HEK293 (cell line): ENCODE measurements at regions not wholly inside any gene's neighbourhood (a gene's known extent, or its start where the extent isn't known, plus 50 kb on each side); places are given as distances from the start of the nearest gene placed in this dataset.

ENCODE experiments used
- CTCF ChIA-PET: fragments of 350-600 bp; formaldehyde crosslinking; extraction: SDS; loops from one replicate; lab custom pipeline; 2021; ENCODE audit warnings: antibody characterized with exemption; lab: Yijun Ruan, JAX
- POLR2A ChIA-PET: fragments of 300-600 bp; formaldehyde crosslinking; extraction: SDS; loops from one replicate; lab custom pipeline; 2020; ENCODE audit warnings: antibody characterized with exemption, inconsistent platforms; lab: Yijun Ruan, JAX
- H3K27ac ChIP-seq: fragments of 200-500 bp; sonication (Bioruptor generic); 2 replicates; pipeline ENCODE4 v1.5.1; 2014; ENCODE audit warnings: low read depth, low read length, control low read depth, inconsistent platforms; ENCODE audit errors: extremely low read depth
- H3K36me3 ChIP-seq, 2 experiments: fragments of 200-500 bp in 1 of 2; sonication (Bioruptor generic) in 1 of 2; 1 replicate in 1 of 2; 2 replicates in 1 of 2; pipeline ENCODE4 v1.5.1; 2014 to 2017; ENCODE audit warnings: inconsistent platforms in 2 of 2, low read length in 2 of 2; ENCODE audit not compliant: control insufficient read depth in 2 of 2, insufficient read depth in 1 of 2
- H3K4me1 ChIP-seq: fragments of 200-500 bp; sonication (Bioruptor generic); 2 replicates; pipeline ENCODE4 v1.5.1; 2014; ENCODE audit warnings: mild to moderate bottlenecking, low read length, inconsistent platforms; ENCODE audit not compliant: control insufficient read depth, insufficient read depth
- H3K4me3 ChIP-seq: 2 replicates; pipeline ENCODE4 v1.5.1; 2011; ENCODE audit warnings: low read depth, mild to moderate bottlenecking, control low read depth, low read length, moderate library complexity
- H3K9me3 ChIP-seq: fragments of 200-500 bp; sonication (Bioruptor generic); 2 replicates; pipeline ENCODE4 v1.5.1; 2014; ENCODE audit warnings: low read depth, low read length, inconsistent platforms; ENCODE audit not compliant: control insufficient read depth, insufficient read depth
- AEBP2 ChIP-seq: fragments of 450-650 bp; formaldehyde crosslinking; IDR thresholded peaks from 2 replicates; pipeline ENCODE4 v1.5.1; 2016; ENCODE audit warnings: missing biosample characterization, missing genetic modification characterization, borderline replicate concordance
- KLF7 ChIP-seq: fragments of 450-650 bp; formaldehyde crosslinking; IDR thresholded peaks from 2 replicates; pipeline ENCODE4 v1.5.1; 2016; ENCODE audit warnings: missing biosample characterization, missing genetic modification characterization, borderline replicate concordance
- PBX3 ChIP-seq: sonication (generic); formaldehyde crosslinking; IDR thresholded peaks from 2 replicates; pipeline ENCODE4 v1.8.1; 2022; ENCODE audit warnings: mild to moderate bottlenecking, moderate library complexity, missing genetic modification reagents
- PRDM2 ChIP-seq: fragments of 450-650 bp; formaldehyde crosslinking; IDR thresholded peaks from 2 replicates; pipeline ENCODE4 v1.5.1; 2016; ENCODE audit warnings: missing biosample characterization, missing genetic modification characterization, borderline replicate concordance
- REPIN1 ChIP-seq: fragments of 450-650 bp; formaldehyde crosslinking; IDR thresholded peaks from 2 replicates; pipeline ENCODE4 v1.5.1; 2017; ENCODE audit warnings: missing biosample characterization, missing genetic modification characterization, low read depth
- ZBTB1 ChIP-seq: fragments of 450-650 bp; formaldehyde crosslinking; IDR thresholded peaks from 2 replicates; pipeline ENCODE4 v1.5.1; 2016; ENCODE audit warnings: missing biosample characterization, missing genetic modification characterization
- ZEB2 ChIP-seq: fragments of 450-650 bp; formaldehyde crosslinking; IDR thresholded peaks from 2 replicates; pipeline ENCODE4 v1.5.1; 2016; ENCODE audit warnings: missing biosample characterization, missing genetic modification characterization
- ZNF248 ChIP-seq: fragments of 450-650 bp; formaldehyde crosslinking; IDR thresholded peaks from 2 replicates; pipeline ENCODE4 v1.5.1; 2017; ENCODE audit warnings: missing biosample characterization, missing genetic modification characterization
- ZNF292 ChIP-seq: fragments of 450-650 bp; formaldehyde crosslinking; IDR thresholded peaks from 2 replicates; pipeline ENCODE4 v1.5.1; 2016; ENCODE audit warnings: low read depth, missing biosample characterization, missing genetic modification characterization, borderline replicate concordance
- ZNF398 ChIP-seq: fragments of 450-650 bp; formaldehyde crosslinking; IDR thresholded peaks from 2 replicates; pipeline ENCODE4 v1.5.1; 2017; ENCODE audit warnings: missing biosample characterization, missing genetic modification characterization
- ZNF48 ChIP-seq: fragments of 450-650 bp; formaldehyde crosslinking; IDR thresholded peaks from 2 replicates; pipeline ENCODE4 v1.5.1; 2016; ENCODE audit warnings: missing biosample characterization, missing genetic modification characterization
- ZNF518A ChIP-seq: fragments of 450-650 bp; formaldehyde crosslinking; conservative IDR thresholded peaks from 2 replicates; pipeline ENCODE4 v1.5.1; 2016; ENCODE audit warnings: low read depth, missing biosample characterization, missing genetic modification characterization
- ZNF529 ChIP-seq: fragments of 450-650 bp; formaldehyde crosslinking; IDR thresholded peaks from 2 replicates; pipeline ENCODE4 v1.5.1; 2017; ENCODE audit warnings: missing genetic modification characterization, missing biosample characterization; ENCODE audit not compliant: insufficient replicate concordance
- ZNF830 ChIP-seq: fragments of 450-650 bp; IDR thresholded peaks from 2 replicates; pipeline ENCODE4 v1.5.0; 2018; ENCODE audit warnings: missing biosample characterization, missing genetic modification characterization, low read depth, mild to moderate bottlenecking, moderate library complexity

GRCh38 chr7:156117542-156118247 lies 305.4 kb upstream of the SHH start (continued):
- TF ChIP-seq ZNF518A (tag by site-specific recombination) = no peak

GRCh38 chr7:156116514-156117215 lies 304.4 kb upstream of the SHH start:
- Histone ChIP-seq H3K9me3 (no peaks in the 10 kb centered on the region), H3K36me3 (no peaks in the 10 kb centered on the region), H3K4me1 (no peaks in the 10 kb centered on the region), H3K4me3 (no peak overlapping the region), H3K27ac (no peak overlapping the region)
- CTCF ChIA-PET = interaction anchor here (0.7 kb wide), 1 partner anchor 112 kb away, joined by 3 read pairs; no protein-coding TSS in a partner anchor
- POLR2A ChIA-PET = no interaction called here
- TF ChIP-seq PBX3 (CRISPR knock-in tag) (no peak), ZNF529 (tag by site-specific recombination) (no peak), KLF7 (tag by site-specific recombination) (no peak), ZNF48 (tag by site-specific recombination) (no peak), AEBP2 (tag by site-specific recombination) (no peak), ZEB2 (no peak), ZNF248 (tag by site-specific recombination) (no peak), ZBTB1 (tag by site-specific recombination) (no peak), PRDM2 (tag by site-specific recombination) (no peak), ZNF830 (tag by site-specific recombination) (no peak), REPIN1 (tag by site-specific recombination) (no peak), ZNF292 (tag by site-specific recombination) (no peak), ZNF398 (tag by site-specific recombination) (no peak)
